HepG2 (cell line): ENCODE measurements at regions not wholly inside any gene's neighbourhood (a gene's known extent, or its start where the extent isn't known, plus 50 kb on each side); places are given as distances from the start of the nearest gene placed in this dataset.

Experiments used
- ATAC-seq: fragments of 200-7000 bp; cut with Tn5 transposase; 3 replicates; pipeline ENCODE4 v1.9.1; 2020; ENCODE audit warnings: mild to moderate bottlenecking, moderate library complexity
- BruUV-seq: library from RNA; stranded (reverse); fragments of 400-500 nt; replicated peaks from 2 replicates; lab custom pipeline; 2021; lab: Mats Ljungman, UMichigan
- CTCF ChIA-PET: fragments of 300-600 bp; formaldehyde crosslinking; extraction: SDS; loops from one replicate; lab custom pipeline; 2021; ENCODE audit warnings: low total read pairs, inconsistent platforms, low intra/inter-chr PET ratio; lab: Yijun Ruan, JAX
- POLR2A ChIA-PET: fragments of 350-600 bp; sonication (Branson Sonifier 250); formaldehyde crosslinking; loops from one replicate; lab custom pipeline; 2020; ENCODE audit warnings: antibody characterized with exemption, inconsistent platforms; lab: Yijun Ruan, JAX
- DNase-seq: peaks from one replicate; pipeline ENCODE4 v3.0.0-alpha.2; 2015; ENCODE audit warnings: low spot score
- FAIRE-seq: peaks from 3 replicates; lab custom pipeline; 2011; peaks lifted over from hg19 to GRCh38; lab: Jason Lieb, UNC
- H2AFZ ChIP-seq: one replicate; pipeline ENCODE4 v1.6.1; 2011; ENCODE audit warnings: low read length, inconsistent platforms
- H3K27ac ChIP-seq: fragments of 300-600 bp; 3 replicates; pipeline ENCODE4 v1.8.0; 2011; ENCODE audit warnings: mixed run types, mild to moderate bottlenecking, mixed read lengths, low read length, inconsistent platforms; ENCODE audit not compliant: insufficient read depth; ENCODE audit errors: extremely low read length
- H3K27me3 ChIP-seq, 2 experiments: fragments of 200-600 bp in 1 of 2; 2 replicates in 1 of 2; 3 replicates in 1 of 2; pipeline versions ENCODE4 v1.6.0 to v1.8.0; 2011; ENCODE audit warnings: low read length in 2 of 2, mild to moderate bottlenecking in 2 of 2, moderate library complexity in 2 of 2, inconsistent platforms in 1 of 2; ENCODE audit not compliant: insufficient read depth in 2 of 2, control insufficient read depth in 1 of 2
- H3K36me3 ChIP-seq, 2 experiments: fragments of 200-600 bp in 1 of 2; replicated peaks in 1 of 2; 2 replicates in 1 of 2; 3 replicates in 1 of 2; pipeline versions ENCODE4 v1.5.1 to v1.8.0; 2011; ENCODE audit warnings: low read length in 2 of 2, inconsistent platforms in 1 of 2; ENCODE audit not compliant: insufficient read depth in 2 of 2, control insufficient read depth in 1 of 2
- H3K4me1 ChIP-seq: 2 replicates; pipeline ENCODE4 v1.5.1; 2012; ENCODE audit warnings: low read length, inconsistent platforms; ENCODE audit not compliant: insufficient read depth
- H3K4me2 ChIP-seq: 2 replicates; pipeline ENCODE4 v1.6.0; 2011; ENCODE audit warnings: low read depth, low read length, inconsistent platforms
- H3K4me3 ChIP-seq, 3 experiments: fragments of 200-600 bp in 1 of 3; sonication (generic), shearing (Covaris generic) in 1 of 3; replicated peaks in 1 of 3; 2 replicates each; pipeline ENCODE4 v1.5.1; 2011 to 2016; ENCODE audit warnings: low read length in 3 of 3, inconsistent platforms in 2 of 3, low read depth in 2 of 3, mild to moderate bottlenecking in 2 of 3, control low read depth in 1 of 3, mixed read lengths in 1 of 3; ENCODE audit not compliant: insufficient read depth in 1 of 3
- H3K79me2 ChIP-seq: one replicate; pipeline ENCODE4 v1.6.1; 2011; ENCODE audit warnings: low read length, inconsistent platforms; ENCODE audit not compliant: insufficient read depth
- H3K9ac ChIP-seq: 2 replicates; pipeline ENCODE4 v1.6.0; 2011; ENCODE audit warnings: mild to moderate bottlenecking, low read depth, low read length, inconsistent platforms; ENCODE audit not compliant: insufficient read depth
- H3K9me3 ChIP-seq: 2 replicates; pipeline ENCODE4 v1.5.1; 2012; ENCODE audit warnings: mild to moderate bottlenecking, low read length
- H4K20me1 ChIP-seq: 2 replicates; pipeline ENCODE4 v1.6.0; 2011; ENCODE audit warnings: inconsistent platforms, mild to moderate bottlenecking, low read length, moderate library complexity; ENCODE audit not compliant: insufficient read depth
- ATF4 ChIP-seq, 2 experiments: fragments of 450-650 bp in 1 of 2; sonication (generic) in 1 of 2; formaldehyde crosslinking; IDR thresholded peaks; 2 replicates each; pipeline versions ENCODE4 v1.5.0 to v1.8.0; 2020 to 2022; ENCODE audit warnings: mild to moderate bottlenecking in 1 of 2, missing genetic modification reagents in 1 of 2
- CSRNP1 ChIP-seq: sonication (generic); formaldehyde crosslinking; IDR thresholded peaks from 2 replicates; pipeline ENCODE4 v1.8.1; 2023; ENCODE audit warnings: mild to moderate bottlenecking, missing genetic modification reagents
- DMAP1 ChIP-seq: IDR thresholded peaks from 2 replicates; pipeline ENCODE4 v1.6.1; 2016
- ETV6 ChIP-seq: sonication (generic); formaldehyde crosslinking; conservative IDR thresholded peaks from 2 replicates; pipeline ENCODE4 v1.4.0; 2020; ENCODE audit warnings: missing genetic modification reagents
- HCFC1 ChIP-seq: fragments of 150-350 bp; IDR thresholded peaks from 2 replicates; pipeline ENCODE4 v1.6.1; 2014; ENCODE audit warnings: low read depth, low read length
- KDM4B ChIP-seq: sonication (generic); formaldehyde crosslinking; IDR thresholded peaks from 2 replicates; pipeline ENCODE4 v1.4.0; 2020; ENCODE audit warnings: missing genetic modification reagents
- NFKB2 ChIP-seq: sonication (generic); formaldehyde crosslinking; IDR thresholded peaks from 2 replicates; pipeline ENCODE4 v1.4.0; 2020; ENCODE audit warnings: missing genetic modification reagents, borderline replicate concordance
- PLRG1 ChIP-seq: fragments of 450-650 bp; conservative IDR thresholded peaks from 2 replicates; pipeline ENCODE4 v1.6.1; 2016
- ZNF101 ChIP-seq: sonication (generic); formaldehyde crosslinking; IDR thresholded peaks from 2 replicates; pipeline ENCODE4 v1.4.0; 2020; ENCODE audit warnings: mild to moderate bottlenecking, low read depth, missing genetic modification reagents, borderline replicate concordance
- ZNF567 ChIP-seq: sonication (generic); formaldehyde crosslinking; IDR thresholded peaks from 2 replicates; pipeline ENCODE4 v1.8.1; 2023; ENCODE audit warnings: mild to moderate bottlenecking, missing genetic modification reagents, borderline replicate concordance
- ZNF597 ChIP-seq: sonication (generic); formaldehyde crosslinking; IDR thresholded peaks from 2 replicates; pipeline ENCODE4 v1.5.0; 2020; ENCODE audit warnings: missing genetic modification reagents
- ZNF619 ChIP-seq: sonication (generic); formaldehyde crosslinking; IDR thresholded peaks from 2 replicates; pipeline ENCODE4 v1.4.0; 2020; ENCODE audit warnings: mild to moderate bottlenecking, missing genetic modification reagents
- ZNF891 ChIP-seq: sonication (generic); formaldehyde crosslinking; IDR thresholded peaks from 2 replicates; pipeline ENCODE4 v1.5.0; 2020; ENCODE audit warnings: mild to moderate bottlenecking, missing genetic modification reagents
- WGBS: methylation state at CpG from one replicate; pipeline ENCODE4 v1.1.6; 2017; ENCODE audit warnings: low lambda C conversion rate; 5-methylcytosine and 5-hydroxymethylcytosine counted together
- in situ Hi-C: cut with HindIII; loops from 2 replicates; pipeline ENCODE4 v1.10.0; 2017; ENCODE audit warnings: low pct_unique_long_range_greater_than_20kb; ENCODE audit not compliant: extremely low pct_ligation_motif_present
- intact Hi-C: fragments of 100-400 bp; cut with micrococcal nuclease; formaldehyde crosslinking; loops from one replicate; pipeline ENCODE4 v1.10.0; 2022; ENCODE audit not compliant: unreplicated experiment
- TF ChIP-seq, protein P1 (sequence below): IDR thresholded peaks from 2 replicates; pipeline ENCODE4 v1.6.1; 2016
- TF ChIP-seq, protein P2 (sequence below): sonication (generic); formaldehyde crosslinking; IDR thresholded peaks from 2 replicates; pipeline ENCODE4 v1.5.0; 2020; ENCODE audit warnings: mild to moderate bottlenecking, missing genetic modification reagents

GRCh38 chr12:110983811-110984210 lies 63.4 kb upstream of the MYL2 start:
- 8% methylated on average over 7 of the region's 7 CpGs for whole genome bisulfite sequencing
- DNase-seq = no peak
- Histone ChIP-seq H3K9me3 (no peaks in the 10 kb centered on the region), H3K4me1 (no peaks in the 10 kb centered on the region), H3K4me2 (no peak overlapping the region), H3K36me3 (no peaks in the 10 kb centered on the region), H2AFZ (no peak overlapping the region), H3K79me2 (no peaks in the 10 kb centered on the region), H3K9ac (no peak overlapping the region), H3K4me3 (no peak overlapping the region), H4K20me1 (no peaks in the 10 kb centered on the region), H3K27ac (no peak overlapping the region), H3K27me3 (peaks cover 1 to 15% of the 10 kb centered on the region in 2 experiments; a peak in 1 of 5 replicates)
- in situ Hi-C loops (no loop called here), intact Hi-C loops (no loop called here)
- ChIA-PET CTCF (no interaction called here), POLR2A (no interaction called here)
- TF ChIP-seq, protein P1, sequence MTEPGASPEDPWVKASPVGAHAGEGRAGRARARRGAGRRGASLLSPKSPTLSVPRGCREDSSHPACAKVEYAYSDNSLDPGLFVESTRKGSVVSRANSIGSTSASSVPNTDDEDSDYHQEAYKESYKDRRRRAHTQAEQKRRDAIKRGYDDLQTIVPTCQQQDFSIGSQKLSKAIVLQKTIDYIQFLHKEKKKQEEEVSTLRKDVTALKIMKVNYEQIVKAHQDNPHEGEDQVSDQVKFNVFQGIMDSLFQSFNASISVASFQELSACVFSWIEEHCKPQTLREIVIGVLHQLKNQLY = no peak
- no peak for TF ChIP-seq ZNF891 (CRISPR knock-in tag)
- no peak for TF ChIP-seq PLRG1
- no peak for TF ChIP-seq NFKB2 (CRISPR knock-in tag)
- no peak for TF ChIP-seq DMAP1
- TF ChIP-seq HCFC1 = no peak
- TF ChIP-seq ZNF567 = no peak
- no peak for TF ChIP-seq ZNF619 (CRISPR knock-in tag)
- BruUV-seq = no TSS peak
- no peak for FAIRE-seq
- ATAC-seq = no peak

GRCh38 chr12:110972866-110973265 lies 52.5 kb upstream of the MYL2 start:
- no peak for DNase-seq
- TF ChIP-seq KDM4B (CRISPR knock-in tag) = no peak
- TF ChIP-seq CSRNP1 = no peak
- no peak for TF ChIP-seq ZNF597 (CRISPR knock-in tag)
- TF ChIP-seq ETV6 (CRISPR knock-in tag) = no peak
- no peak for TF ChIP-seq ZNF101
- TF ChIP-seq, protein P2, sequence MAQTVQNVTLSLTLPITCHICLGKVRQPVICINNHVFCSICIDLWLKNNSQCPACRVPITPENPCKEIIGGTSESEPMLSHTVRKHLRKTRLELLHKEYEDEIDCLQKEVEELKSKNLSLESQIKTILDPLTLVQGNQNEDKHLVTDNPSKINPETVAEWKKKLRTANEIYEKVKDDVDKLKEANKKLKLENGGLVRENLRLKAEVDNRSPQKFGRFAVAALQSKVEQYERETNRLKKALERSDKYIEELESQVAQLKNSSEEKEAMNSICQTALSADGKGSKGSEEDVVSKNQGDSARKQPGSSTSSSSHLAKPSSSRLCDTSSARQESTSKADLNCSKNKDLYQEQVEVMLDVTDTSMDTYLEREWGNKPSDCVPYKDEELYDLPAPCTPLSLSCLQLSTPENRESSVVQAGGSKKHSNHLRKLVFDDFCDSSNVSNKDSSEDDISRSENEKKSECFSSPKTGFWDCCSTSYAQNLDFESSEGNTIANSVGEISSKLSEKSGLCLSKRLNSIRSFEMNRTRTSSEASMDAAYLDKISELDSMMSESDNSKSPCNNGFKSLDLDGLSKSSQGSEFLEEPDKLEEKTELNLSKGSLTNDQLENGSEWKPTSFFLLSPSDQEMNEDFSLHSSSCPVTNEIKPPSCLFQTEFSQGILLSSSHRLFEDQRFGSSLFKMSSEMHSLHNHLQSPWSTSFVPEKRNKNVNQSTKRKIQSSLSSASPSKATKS (CRISPR knock-in tag) = no peak
- no peak for TF ChIP-seq ATF4 (CRISPR knock-in tag; IDR thresholded peaks at IDR 0.05)

More at GRCh38 chr12:110972866-110973265, 52.5 kb upstream of the MYL2 start:
- H3K79me2 ChIP-seq = no peaks in the 10 kb centered on the region
- in situ Hi-C loops (no loop called here), intact Hi-C loops (no loop called here)
- BruUV-seq = no TSS peak
- H3K9me3 ChIP-seq = no peaks in the 10 kb centered on the region
- H2AFZ ChIP-seq = no peak overlapping the region
- H3K36me3 ChIP-seq = no peaks in the 10 kb centered on the region
- H3K4me2 ChIP-seq = no peak overlapping the region
- no peaks in the 10 kb centered on the region for H4K20me1 ChIP-seq
- ChIA-PET POLR2A (no interaction called here), CTCF (no interaction called here)
- ATAC-seq = no peak
- H3K4me3 ChIP-seq = no peak overlapping the region
- 19% methylated on average over 3 of the region's 3 CpGs for WGBS
- H3K27ac ChIP-seq = no peak overlapping the region
- no peak for FAIRE-seq
- no peaks in the 10 kb centered on the region for H3K4me1 ChIP-seq
- no peaks in the 10 kb centered on the region for H3K27me3 ChIP-seq
- no peak overlapping the region for H3K9ac ChIP-seq
